BJ (cell line): ENCODE measurements at regions not wholly inside any gene's neighbourhood (a gene's known extent, or its start where the extent isn't known, plus 50 kb on each side); places are given as distances from the start of the nearest gene placed in this dataset.

ENCODE experiments used
- CTCF ChIA-PET: fragments of 350-600 bp; formaldehyde crosslinking; extraction: SDS; loops from one replicate; lab custom pipeline; 2021; ENCODE audit warnings: antibody characterized with exemption, inconsistent platforms; lab: Yijun Ruan, JAX
- POLR2A ChIA-PET: fragments of 300-600 bp; sonication (Branson Sonifier 250); formaldehyde crosslinking; extraction: SDS; loops from one replicate; lab custom pipeline; 2021; ENCODE audit warnings: antibody characterized with exemption; lab: Charles Lee
- DNase-seq: peaks from one replicate; pipeline ENCODE4 v3.0.0-alpha.2; 2011; ENCODE audit warnings: low read depth
- H3K27me3 ChIP-seq: 2 replicates; pipeline ENCODE4 v1.6.0; 2011; ENCODE audit warnings: low read length; ENCODE audit not compliant: control insufficient read depth, insufficient read depth
- H3K36me3 ChIP-seq: 2 replicates; pipeline ENCODE4 v1.5.1; 2011; ENCODE audit warnings: low read length; ENCODE audit not compliant: control insufficient read depth, insufficient read depth
- H3K4me3 ChIP-seq: 2 replicates; pipeline ENCODE4 v1.5.1; 2011; ENCODE audit warnings: low read depth, mild to moderate bottlenecking, control low read depth, low read length
- CTCF ChIP-seq: IDR thresholded peaks from 2 replicates; pipeline ENCODE4 v1.5.1; 2011; ENCODE audit warnings: low read depth, mild to moderate bottlenecking, control low read depth, inconsistent platforms, low read length, moderate library complexity; ENCODE audit not compliant: insufficient read depth

- CTCF ChIA-PET: no interaction called here
- no peak for TF ChIP-seq CTCF
- no peaks in the 10 kb centered on the region for H3K36me3 ChIP-seq
- POLR2A ChIA-PET: no interaction called here
- no peaks in the 10 kb centered on the region for H3K27me3 ChIP-seq
- H3K4me3 ChIP-seq: no peak overlapping the region
- DNase-seq: no peak
Observed at GRCh38 chr20:6212903-6213302, 90.1 kb upstream of the FERMT1 start.

- ChIA-PET POLR2A (no interaction called here), CTCF (interaction anchor here (0.9 kb wide), 1 partner anchor 374 kb away, joined by 3 read pairs; no protein-coding TSS in a partner anchor)
- TF ChIP-seq CTCF: no peak
- H3K36me3 ChIP-seq: no peaks in the 10 kb centered on the region
- no peaks in the 10 kb centered on the region for H3K27me3 ChIP-seq
- no peak overlapping the region for H3K4me3 ChIP-seq
- no peak for DNase-seq
Observed at GRCh38 chr20:6209093-6209492, 86.3 kb upstream of the FERMT1 start.

GRCh38 chr20:6200092-6200491, 77.3 kb upstream of the FERMT1 start:
- H3K36me3 ChIP-seq: no peaks in the 10 kb centered on the region
- TF ChIP-seq CTCF: no peak
- no peaks in the 10 kb centered on the region for H3K27me3 ChIP-seq
- no peak overlapping the region for H3K4me3 ChIP-seq
- CTCF ChIA-PET: no interaction called here
- DNase-seq: no peak
- POLR2A ChIA-PET: no interaction called here

GRCh38 chr20:6185268-6185667, 62.4 kb upstream of the FERMT1 start:
- no peak for DNase-seq
- POLR2A ChIA-PET: no interaction called here
- no peak for TF ChIP-seq CTCF
- CTCF ChIA-PET: no interaction called here
- Histone ChIP-seq H3K4me3 (no peak overlapping the region), H3K27me3 (no peaks in the 10 kb centered on the region), H3K36me3 (no peaks in the 10 kb centered on the region)

GRCh38 chr20:6184086-6184485, 61.3 kb upstream of the FERMT1 start:
- ChIA-PET CTCF (interaction anchor here (1.0 kb wide), 1 partner anchor 15 kb away, joined by 3 read pairs; no protein-coding TSS in a partner anchor), POLR2A (no interaction called here)
- Histone ChIP-seq H3K27me3 (no peaks in the 10 kb centered on the region), H3K36me3 (no peaks in the 10 kb centered on the region), H3K4me3 (no peak overlapping the region)
- no peak for DNase-seq
- no peak for TF ChIP-seq CTCF
